Colonic mucosa (tissue), 4 donors: ENCODE measurements at regions not wholly inside any gene's neighbourhood (a gene's known extent, or its start where the extent isn't known, plus 50 kb on each side); places are given as distances from the start of the nearest gene placed in this dataset.

Source experiments
- DNase-seq: peaks from one replicate; pipeline ENCODE4 v3.0.0-alpha.2; 2020
- H3K27ac ChIP-seq: fragments of 200-600 bp; one replicate; pipeline ENCODE4 v1.8.0; 2021
- H3K27me3 ChIP-seq: fragments of 200-600 bp; one replicate; pipeline ENCODE4 v1.8.0; 2021
- H3K36me3 ChIP-seq: fragments of 200-600 bp; one replicate; pipeline ENCODE4 v1.8.0; 2021
- H3K4me1 ChIP-seq: fragments of 200-600 bp; one replicate; pipeline ENCODE4 v1.8.0; 2021; ENCODE audit warnings: mild to moderate bottlenecking
- H3K4me3 ChIP-seq: fragments of 200-600 bp; one replicate; pipeline ENCODE4 v1.8.0; 2021
- H3K9ac ChIP-seq, 2 donors: one replicate each; pipeline ENCODE4 v1.7.0; 2013; ENCODE audit warnings: control low read depth in 2 of 2, low read depth in 2 of 2, low read length in 2 of 2
- H3K9me3 ChIP-seq: fragments of 200-600 bp; one replicate; pipeline ENCODE4 v1.8.0; 2021
- CTCF ChIP-seq: fragments of 200-600 bp; IDR thresholded peaks from one replicate; pipeline ENCODE4 v1.8.0; 2022; ENCODE audit warnings: antibody characterized with exemption, mild to moderate bottlenecking
- intact Hi-C: fragments of 100-400 bp; cut with DNase I; formaldehyde crosslinking; loops from one replicate; pipeline ENCODE4 v1.14.1; 2022
- donor health status: healthy.
- donor health status: DM: no; HTN: no; CAD: no.
- donor health status: DM: no; HTN: no; CAD: no.

DNA sequence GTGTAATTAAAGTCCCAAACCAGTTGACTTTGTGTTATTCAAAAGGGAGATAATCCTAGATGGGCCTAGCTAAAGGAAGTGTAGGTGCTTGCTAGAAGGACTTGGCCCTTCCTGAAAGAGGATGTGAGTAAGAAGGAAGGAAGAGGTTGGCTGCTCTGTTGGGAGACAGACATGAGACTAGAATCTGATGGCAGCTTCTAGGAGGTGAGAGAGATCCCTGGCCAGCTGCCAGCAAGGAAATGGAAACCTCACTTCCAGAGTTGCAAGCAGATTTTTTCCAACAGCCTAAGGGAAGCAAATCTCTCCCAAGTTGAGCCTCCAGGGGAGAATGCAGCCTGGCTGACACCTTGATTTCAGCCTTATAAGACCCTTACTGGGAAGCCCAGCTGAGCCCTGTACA is 368.4 kb upstream of the ZMIZ1 start:
- no peaks in the 10 kb centered on the region for H3K27me3 ChIP-seq
- intact Hi-C loops: no loop called here
- TF ChIP-seq CTCF: no peak
- H3K4me1 ChIP-seq: no peaks in the 10 kb centered on the region
- peak; percentile 38 for DNase-seq
- no peak overlapping the region for H3K27ac ChIP-seq
- H3K9me3 ChIP-seq: no peaks in the 10 kb centered on the region
- no peak overlapping the region for H3K9ac ChIP-seq
- H3K36me3 ChIP-seq: no peaks in the 10 kb centered on the region
- H3K4me3 ChIP-seq: no peak overlapping the region

- DNase-seq: no peak
- Histone ChIP-seq H3K9me3 (no peaks in the 10 kb centered on the region), H3K36me3 (no peaks in the 10 kb centered on the region), H3K4me3 (no peak overlapping the region), H3K9ac (no peak overlapping the region), H3K27me3 (no peaks in the 10 kb centered on the region), H3K4me1 (no peaks in the 10 kb centered on the region), H3K27ac (no peak overlapping the region)
- intact Hi-C loops: no loop called here
- TF ChIP-seq CTCF: no peak
These were observed 367.8 kb upstream of the ZMIZ1 start for GRCh38 chr10:78700816-78701520.

DNA sequence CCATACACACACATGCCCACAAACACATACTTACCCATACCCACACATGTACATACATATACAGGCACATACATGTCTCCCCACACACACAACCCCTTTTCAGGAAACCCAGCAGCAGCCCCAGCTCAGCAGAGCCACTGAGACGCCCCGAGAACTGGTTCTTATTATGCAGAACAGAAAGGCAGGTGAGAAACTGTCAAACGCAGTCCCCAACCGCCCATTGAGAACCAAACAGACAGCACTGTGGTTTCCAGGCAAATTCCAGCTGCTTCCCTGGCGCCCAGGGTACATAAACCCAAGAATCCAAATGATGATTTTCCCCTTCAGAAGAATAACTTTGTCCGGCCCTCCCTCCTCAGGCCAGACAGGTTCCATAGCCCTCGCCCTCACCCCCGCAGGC is 366.6 kb upstream of the ZMIZ1 start:
- no peaks in the 10 kb centered on the region for H3K9me3 ChIP-seq
- no peak for DNase-seq
- intact Hi-C loops: no loop called here
- H3K4me3 ChIP-seq: no peak overlapping the region
- H3K4me1 ChIP-seq: no peaks in the 10 kb centered on the region
- H3K36me3 ChIP-seq: no peaks in the 10 kb centered on the region
- H3K9ac ChIP-seq: no peak overlapping the region
- no peak overlapping the region for H3K27ac ChIP-seq
- H3K27me3 ChIP-seq: no peaks in the 10 kb centered on the region
- TF ChIP-seq CTCF: no peak

DNA sequence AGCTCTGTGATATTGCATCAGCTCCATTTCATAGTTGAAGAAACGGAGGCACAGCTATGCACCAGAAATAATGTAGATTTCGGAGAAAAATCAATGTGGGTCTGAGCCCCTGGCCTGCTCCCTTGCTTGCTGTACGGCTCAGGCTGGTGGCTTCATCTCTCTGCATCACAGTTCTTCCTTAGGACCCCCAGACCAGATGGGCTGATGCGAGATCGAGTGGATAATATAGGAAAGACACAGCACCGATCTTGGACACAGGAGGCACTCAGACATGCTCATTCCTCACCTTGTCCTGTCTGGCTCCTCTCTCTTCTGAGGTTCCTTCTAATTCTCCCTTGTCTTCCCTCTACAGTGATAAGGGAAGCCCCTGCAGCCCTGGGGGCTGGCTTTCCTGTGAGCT is 365.9 kb upstream of the ZMIZ1 start:
- H3K36me3 ChIP-seq: no peaks in the 10 kb centered on the region
- DNase-seq: no peak
- H3K27ac ChIP-seq: no peak overlapping the region
- H3K27me3 ChIP-seq: no peaks in the 10 kb centered on the region
- H3K4me1 ChIP-seq: no peaks in the 10 kb centered on the region
- intact Hi-C loops: no loop called here
- no peak for TF ChIP-seq CTCF
- no peak overlapping the region for H3K9ac ChIP-seq
- no peaks in the 10 kb centered on the region for H3K9me3 ChIP-seq
- no peak overlapping the region for H3K4me3 ChIP-seq

DNA sequence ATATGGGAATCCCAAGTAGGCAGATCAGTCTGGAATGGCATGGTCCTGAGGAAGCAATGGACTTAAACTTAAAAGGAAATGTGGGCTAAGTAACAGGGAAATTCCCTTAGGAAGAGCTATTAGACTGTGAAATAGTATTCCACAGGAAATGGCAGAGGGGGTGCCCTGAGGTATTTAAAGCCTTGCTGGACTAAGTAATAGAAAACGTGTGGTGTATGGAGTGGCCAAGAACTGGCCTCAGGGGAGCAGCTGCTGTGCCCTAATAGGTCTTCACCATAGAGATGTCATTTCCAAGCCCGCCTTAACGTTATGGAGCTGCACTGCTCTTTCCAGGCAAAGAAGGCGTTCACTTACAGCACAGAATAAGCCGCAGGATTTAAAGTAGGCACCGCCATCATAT is 365.2 kb upstream of the ZMIZ1 start:
- Histone ChIP-seq H3K36me3 (no peaks in the 10 kb centered on the region), H3K27ac (no peak overlapping the region), H3K4me3 (no peak overlapping the region), H3K27me3 (no peaks in the 10 kb centered on the region), H3K9me3 (no peaks in the 10 kb centered on the region), H3K9ac (no peak overlapping the region), H3K4me1 (no peaks in the 10 kb centered on the region)
- intact Hi-C loops: no loop called here
- no peak for TF ChIP-seq CTCF
- DNase-seq: no peak
